IMR-90 (cell line): ENCODE measurements at regions not wholly inside any gene's neighbourhood (a gene's known extent, or its start where the extent isn't known, plus 50 kb on each side); places are given as distances from the start of the nearest gene placed in this dataset.

Experiments used
- ATAC-seq: fragments of 200-7000 bp; cut with Tn5 transposase; 2 replicates; pipeline ENCODE4 v1.9.1; 2020; ENCODE audit warnings: low read depth, mild to moderate bottlenecking, moderate library complexity
- BruUV-seq: library from RNA; stranded (reverse); fragments of 400-500 nt; replicated peaks from 2 replicates; lab custom pipeline; 2021; lab: Mats Ljungman, UMichigan
- CTCF ChIA-PET: fragments of 300-600 bp; formaldehyde crosslinking; extraction: SDS; loops from one replicate; lab custom pipeline; 2021; ENCODE audit warnings: antibody characterized with exemption; lab: Yijun Ruan, JAX
- POLR2A ChIA-PET: fragments of 300-600 bp; sonication (Branson Sonifier 250); formaldehyde crosslinking; loops from one replicate; lab custom pipeline; 2022; ENCODE audit warnings: antibody characterized with exemption; ENCODE audit not compliant: unreplicated experiment; lab: Charles Lee
- DNase-seq: peaks from one replicate; pipeline ENCODE4 v3.0.0; 2013
- H2AFZ ChIP-seq: replicated peaks from 2 replicates; pipeline ENCODE3; 2013; ENCODE audit warnings: low read length, mild to moderate bottlenecking; ENCODE audit not compliant: poor library complexity
- H2AK5ac ChIP-seq: 2 replicates; pipeline ENCODE4 v1.6.1; 2013; ENCODE audit warnings: low read depth, low read length, inconsistent platforms
- H2AK9ac ChIP-seq: replicated peaks from 2 replicates; pipeline ENCODE3; 2013; ENCODE audit warnings: mild to moderate bottlenecking, low read depth, low read length, moderate library complexity; ENCODE audit not compliant: poor library complexity
- H2BK120ac ChIP-seq: 2 replicates; pipeline ENCODE4 v1.6.1; 2013; ENCODE audit warnings: low read depth, low read length, inconsistent platforms
- H2BK15ac ChIP-seq: 3 replicates; pipeline ENCODE4 v1.6.1; 2013; ENCODE audit warnings: low read depth, low read length, inconsistent platforms
- H2BK20ac ChIP-seq: 2 replicates; pipeline ENCODE4 v1.6.1; 2013; ENCODE audit warnings: low read depth, mild to moderate bottlenecking, inconsistent platforms, low read length, moderate library complexity
- H2BK5ac ChIP-seq: 2 replicates; pipeline ENCODE4 v1.6.1; 2013; ENCODE audit warnings: mild to moderate bottlenecking, low read depth, low read length, inconsistent platforms; ENCODE audit not compliant: poor library complexity, severe bottlenecking
- H3K14ac ChIP-seq: replicated peaks from 2 replicates; pipeline ENCODE4 v1.6.1; 2013; ENCODE audit warnings: low read depth, low read length, inconsistent platforms
- H3K18ac ChIP-seq: 2 replicates; pipeline ENCODE4 v1.6.1; 2013; ENCODE audit warnings: low read depth, low read length, control low read depth
- H3K23ac ChIP-seq: 2 replicates; pipeline ENCODE4 v1.6.1; 2013; ENCODE audit warnings: low read depth, low read length, inconsistent platforms
- H3K27ac ChIP-seq: 2 replicates; pipeline ENCODE4 v1.5.1; 2013; ENCODE audit warnings: mild to moderate bottlenecking, control low read depth, low read length; ENCODE audit not compliant: insufficient read depth
- H3K27me3 ChIP-seq: 2 replicates; pipeline ENCODE4 v1.6.1; 2013; ENCODE audit warnings: low read length; ENCODE audit not compliant: control insufficient read depth, insufficient read depth
- H3K36me3 ChIP-seq: 2 replicates; pipeline ENCODE4 v1.6.1; 2013; ENCODE audit warnings: low read length, mixed read lengths; ENCODE audit not compliant: control insufficient read depth, insufficient read depth
- H3K4ac ChIP-seq: 2 replicates; pipeline ENCODE4 v1.6.1; 2013; ENCODE audit warnings: low read depth, low read length, inconsistent platforms
- H3K4me1 ChIP-seq: 2 replicates; pipeline ENCODE4 v1.6.1; 2013; ENCODE audit warnings: low read length, mixed read lengths; ENCODE audit not compliant: control insufficient read depth, insufficient read depth
- H3K4me2 ChIP-seq: 2 replicates; pipeline ENCODE4 v1.6.1; 2013; ENCODE audit warnings: low read depth, mild to moderate bottlenecking, control low read depth, low read length, moderate library complexity
- H3K4me3 ChIP-seq: 2 replicates; pipeline ENCODE4 v1.5.1; 2013; ENCODE audit warnings: low read depth, mild to moderate bottlenecking, control low read depth, low read length, moderate library complexity; ENCODE audit not compliant: insufficient read depth
- H3K56ac ChIP-seq: 2 replicates; pipeline ENCODE4 v1.6.1; 2013; ENCODE audit warnings: low read length, inconsistent platforms; ENCODE audit not compliant: insufficient read depth; ENCODE audit errors: extremely low read depth
- H3K79me1 ChIP-seq, 2 experiments: 2 replicates each; pipeline ENCODE4 v1.6.1; 2013; ENCODE audit warnings: low read length in 2 of 2, inconsistent platforms in 1 of 2, low read depth in 1 of 2
- H3K9ac ChIP-seq: 2 replicates; pipeline ENCODE4 v1.6.1; 2013; ENCODE audit warnings: low read depth, low read length, control low read depth
- H3K9me1 ChIP-seq: 2 replicates; pipeline ENCODE4 v1.6.1; 2013; ENCODE audit warnings: low read length, inconsistent platforms; ENCODE audit not compliant: insufficient read depth
- H3K9me3 ChIP-seq: 2 replicates; pipeline ENCODE4 v1.6.1; 2013; ENCODE audit warnings: low read length; ENCODE audit not compliant: control insufficient read depth, insufficient read depth
- H4K20me1 ChIP-seq: 2 replicates; pipeline ENCODE4 v1.6.1; 2013; ENCODE audit warnings: low read length, inconsistent platforms; ENCODE audit not compliant: insufficient read depth
- H4K5ac ChIP-seq: 2 replicates; pipeline ENCODE4 v1.6.1; 2013; ENCODE audit warnings: mild to moderate bottlenecking, low read depth, low read length, control low read depth
- H4K8ac ChIP-seq, 2 experiments: 2 replicates each; pipeline ENCODE4 v1.6.1; 2013; ENCODE audit warnings: low read depth in 2 of 2, low read length in 2 of 2, control low read depth in 1 of 2, inconsistent platforms in 1 of 2
- H4K91ac ChIP-seq: 2 replicates; pipeline ENCODE4 v1.6.1; 2013; ENCODE audit warnings: low read depth, low read length, inconsistent platforms; ENCODE audit not compliant: insufficient read depth
- CHD1 ChIP-seq: IDR thresholded peaks from 2 replicates; pipeline ENCODE4 v1.6.1; 2012; ENCODE audit warnings: low read depth, low read length, improper control_type of control experiment
- RFX5 ChIP-seq: IDR thresholded peaks from 2 replicates; pipeline ENCODE4 v1.8.0; 2012; ENCODE audit warnings: low read depth, mild to moderate bottlenecking, low read length, moderate library complexity
- WGBS, 2 experiments: methylation state at CpG; one replicate each; pipeline versions ENCODE4 v1.1.5 to v1.1.7; 2013; ENCODE audit warnings: missing lambda C conversion rate in 2 of 2; ENCODE audit not compliant: insufficient read length in 1 of 2; ENCODE audit errors: extremely low coverage in 2 of 2; 5-methylcytosine and 5-hydroxymethylcytosine counted together
- dilution Hi-C: fragments of 300-500 bp; cut with HindIII; formaldehyde crosslinking; loops from one replicate; pipeline ENCODE4 v1.14.3; 2018; ENCODE audit warnings: low sequenced_read_pairs; ENCODE audit not compliant: unreplicated experiment
- in situ Hi-C: fragments of 300-500 bp; cut with MboI; formaldehyde crosslinking; loops from 3 replicates; pipeline ENCODE4 v1.14.3; 2019; ENCODE audit warnings: low sequenced_read_pairs, inconsistent platforms, mixed read lengths
- intact Hi-C: fragments of 100-400 bp; cut with micrococcal nuclease; formaldehyde crosslinking; loops from 2 replicates; pipeline ENCODE4 v1.10.0; 2022
- TF ChIP-seq, protein P1 (sequence below): fragments of 150-350 bp; IDR thresholded peaks from 2 replicates; pipeline ENCODE4 v1.6.1; 2017; ENCODE audit warnings: mild to moderate bottlenecking, antibody characterized with exemption, low read length, low read depth

DNA sequence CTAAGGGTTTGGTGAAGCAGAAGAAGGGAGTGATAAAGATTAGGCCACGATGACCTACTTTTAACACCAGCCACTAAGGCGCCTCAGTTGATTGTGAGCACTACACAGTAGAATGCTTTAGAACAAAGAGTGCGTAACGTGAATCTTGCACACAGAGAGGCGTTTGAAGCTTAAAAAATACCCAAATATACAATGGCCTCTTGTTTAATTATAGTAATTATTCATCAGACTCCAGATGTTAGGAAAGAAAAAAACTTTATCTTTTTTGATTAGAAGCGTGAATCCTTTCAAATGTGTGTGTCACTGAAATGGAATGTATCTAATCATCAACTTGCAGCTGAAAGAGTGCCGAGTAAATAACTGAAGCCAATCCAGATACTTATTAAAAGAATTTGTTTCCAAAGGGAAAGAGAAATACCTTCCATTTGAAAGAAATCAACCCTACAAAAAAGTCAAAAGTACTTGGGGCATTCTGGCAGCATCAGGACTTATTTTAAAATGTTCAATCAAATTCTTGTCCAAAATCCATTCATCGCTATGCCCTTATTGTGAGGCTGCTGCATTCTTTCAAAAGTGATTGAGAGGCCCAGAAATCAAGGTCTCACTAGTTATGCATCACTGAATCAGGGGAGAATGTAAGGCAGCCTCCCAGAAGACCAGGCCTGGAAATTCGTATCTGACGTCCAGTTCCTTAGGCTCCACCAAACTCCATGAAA lies 337.5 kb downstream of the ZNF608 start:
- H2BK15ac ChIP-seq = no peak overlapping the region
- H3K9me1 ChIP-seq = no peaks in the 10 kb centered on the region
- H2BK5ac ChIP-seq = no peak overlapping the region
- H2AFZ ChIP-seq = no peak overlapping the region
- H3K79me1 ChIP-seq = no peaks in the 10 kb centered on the region
- H4K5ac ChIP-seq = no peak overlapping the region
- H3K4me3 ChIP-seq = no peak overlapping the region
- no peaks in the 10 kb centered on the region for H3K4me1 ChIP-seq
- H3K4ac ChIP-seq = no peak overlapping the region
- ChIA-PET POLR2A (no interaction called here), CTCF (no interaction called here)
- in situ Hi-C loops (no loop called here), dilution Hi-C loops (no loop called here), intact Hi-C loops (no loop called here)
- H3K27ac ChIP-seq = no peak overlapping the region
- H4K8ac ChIP-seq = no peak overlapping the region
- H3K18ac ChIP-seq = no peak overlapping the region
- DNase-seq (peak; percentile 10), ATAC-seq (no peak)
- no peak overlapping the region for H3K9ac ChIP-seq
- no TSS peak for BruUV-seq
- no peaks in the 10 kb centered on the region for H3K9me3 ChIP-seq
- H3K23ac ChIP-seq = no peak overlapping the region
- H3K27me3 ChIP-seq = no peaks in the 10 kb centered on the region; the same call in 1 of the 2 replicates
- no peaks in the 10 kb centered on the region for H4K20me1 ChIP-seq
- no peak overlapping the region for H2BK120ac ChIP-seq
- no peak overlapping the region for H3K14ac ChIP-seq
- no peak overlapping the region for H3K4me2 ChIP-seq
- whole genome bisulfite sequencing, 2 experiments = no CpG with 5 or more reads among the region's 10 CpGs
- TF ChIP-seq RFX5 = no peak
- no peak for TF ChIP-seq CHD1
- TF ChIP-seq, protein P1, sequence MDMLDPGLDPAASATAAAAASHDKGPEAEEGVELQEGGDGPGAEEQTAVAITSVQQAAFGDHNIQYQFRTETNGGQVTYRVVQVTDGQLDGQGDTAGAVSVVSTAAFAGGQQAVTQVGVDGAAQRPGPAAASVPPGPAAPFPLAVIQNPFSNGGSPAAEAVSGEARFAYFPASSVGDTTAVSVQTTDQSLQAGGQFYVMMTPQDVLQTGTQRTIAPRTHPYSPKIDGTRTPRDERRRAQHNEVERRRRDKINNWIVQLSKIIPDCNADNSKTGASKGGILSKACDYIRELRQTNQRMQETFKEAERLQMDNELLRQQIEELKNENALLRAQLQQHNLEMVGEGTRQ = no peak
- no peak overlapping the region for H3K56ac ChIP-seq
- no peak overlapping the region for H4K91ac ChIP-seq
- H2BK20ac ChIP-seq = 0 out of 2 replicates have a peak overlapping the region, but pooled peaks have one; percentile 14
- H2AK5ac ChIP-seq = no peak overlapping the region
- no peak overlapping the region for H2AK9ac ChIP-seq
- H3K36me3 ChIP-seq = no peaks in the 10 kb centered on the region
